Hypothalamus (tissue), 51 donors: ENCODE measurements at regions not wholly inside any gene's neighbourhood (a gene's known extent, or its start where the extent isn't known, plus 50 kb on each side); places are given as distances from the start of the nearest gene placed in this dataset.

Source experiments
- DNase-seq, 51 donors: peaks; one replicate each; lab custom pipeline; 2025; lab: John Stamatoyannopoulos, UW

- DNase-seq: no peak
Measured at GRCh38 chr2:144285324-144285723, 234.6 kb downstream of the ZEB2 start.

- no peak for DNase-seq
Measured at GRCh38 chr2:144281476-144281875, 238.4 kb downstream of the ZEB2 start.

GRCh38 chr2:144280009-144280408 lies 239.9 kb downstream of the ZEB2 start:
- DNase-seq: no peak

- no peak for DNase-seq
Measured at GRCh38 chr2:144279165-144279564, 240.8 kb downstream of the ZEB2 start.

- no peak for DNase-seq
Measured at GRCh38 chr2:144277622-144278354, 242.1 kb downstream of the ZEB2 start.

- no peak for DNase-seq
Measured at GRCh38 chr2:144275340-144275739, 244.6 kb downstream of the ZEB2 start.

- DNase-seq: no peak
Measured at GRCh38 chr2:144274131-144274530, 245.8 kb downstream of the ZEB2 start.

- DNase-seq: no peak
Measured at GRCh38 chr2:144270951-144271350, 249.0 kb downstream of the ZEB2 start.

- DNase-seq: no peak
Measured at GRCh38 chr2:144268036-144268678, 251.8 kb downstream of the ZEB2 start.

- DNase-seq: no peak
Measured at GRCh38 chr2:144267239-144267638, 252.7 kb downstream of the ZEB2 start.

GRCh38 chr2:144265654-144266053 lies 254.3 kb downstream of the ZEB2 start:
- DNase-seq: no peak

- DNase-seq: no peak
Measured at GRCh38 chr2:144261966-144262365, 258.0 kb downstream of the ZEB2 start.

- DNase-seq: no peak
Measured at GRCh38 chr2:144261336-144261735, 258.6 kb downstream of the ZEB2 start.

- DNase-seq: no peak
Measured at GRCh38 chr2:144259332-144259731, 260.6 kb downstream of the ZEB2 start.

- no peak for DNase-seq
Measured at GRCh38 chr2:144258154-144258553, 261.8 kb downstream of the ZEB2 start.

- no peak for DNase-seq
Measured at GRCh38 chr2:144256996-144257707, 262.8 kb downstream of the ZEB2 start.

GRCh38 chr2:144254342-144255235 lies 265.3 kb downstream of the ZEB2 start:
- no peak for DNase-seq

GRCh38 chr2:144253743-144254142 lies 266.2 kb downstream of the ZEB2 start:
- DNase-seq: no peak

GRCh38 chr2:144252694-144253093 lies 267.2 kb downstream of the ZEB2 start:
- no peak for DNase-seq

- no peak for DNase-seq
Measured at GRCh38 chr2:144249035-144249637, 270.8 kb downstream of the ZEB2 start.
